GM18909 (cell line): ENCODE measurements at regions not wholly inside any gene's neighbourhood (a gene's known extent, or its start where the extent isn't known, plus 50 kb on each side); places are given as distances from the start of the nearest gene placed in this dataset.

ENCODE experiments used
- ATAC-seq: cut with Tn5 transposase; IDR thresholded peaks from one replicate; pipeline ENCODE4 v1.9.1; 2021; ENCODE audit warnings: mild to moderate bottlenecking; ENCODE audit not compliant: unreplicated experiment, poor library complexity

GRCh38 chr3:159208050-159208449, 406.2 kb downstream of the MFSD1 start:
- ATAC-seq, result no peak

GRCh38 chr3:159209459-159209858, 407.6 kb downstream of the MFSD1 start:
- no peak for ATAC-seq

GRCh38 chr3:159210336-159210735, 408.5 kb downstream of the MFSD1 start:
- ATAC-seq, result no peak

GRCh38 chr3:159216311-159216710, 414.5 kb downstream of the MFSD1 start:
- no peak for ATAC-seq

- ATAC-seq, result no peak
These were observed 417.4 kb downstream of the MFSD1 start for GRCh38 chr3:159219231-159219630.

- no peak for ATAC-seq
These were observed 419.5 kb downstream of the MFSD1 start for GRCh38 chr3:159221335-159221734.

GRCh38 chr3:159229116-159229680, 427.3 kb downstream of the MFSD1 start:
- no peak for ATAC-seq

GRCh38 chr3:159232966-159233365, 431.1 kb downstream of the MFSD1 start:
- no peak for ATAC-seq

- no peak for ATAC-seq
These were observed 431.9 kb downstream of the MFSD1 start for GRCh38 chr3:159233734-159234133.

GRCh38 chr3:159234306-159234705, 432.5 kb downstream of the MFSD1 start:
- ATAC-seq, result no peak

GRCh38 chr3:159236321-159236720, 434.5 kb downstream of the MFSD1 start:
- ATAC-seq, result no peak

GRCh38 chr3:159237226-159237625, 435.4 kb downstream of the MFSD1 start:
- no peak for ATAC-seq

GRCh38 chr3:159238646-159239045, 436.8 kb downstream of the MFSD1 start:
- no peak for ATAC-seq

- ATAC-seq, result no peak
These were observed 437.2 kb downstream of the MFSD1 start for GRCh38 chr3:159239059-159239458.

GRCh38 chr3:159244933-159245332, 443.1 kb downstream of the MFSD1 start:
- ATAC-seq, result no peak

- ATAC-seq, result no peak
These were observed 444.0 kb downstream of the MFSD1 start for GRCh38 chr3:159245871-159246270.

GRCh38 chr3:159246385-159246784, 444.5 kb downstream of the MFSD1 start:
- no peak for ATAC-seq

GRCh38 chr3:159249472-159250174, 447.8 kb downstream of the MFSD1 start:
- no peak for ATAC-seq

- ATAC-seq, result no peak
These were observed 449.1 kb downstream of the MFSD1 start for GRCh38 chr3:159250961-159251360.

- no peak for ATAC-seq
These were observed 450.4 kb downstream of the MFSD1 start for GRCh38 chr3:159252274-159252673.

- no peak for ATAC-seq
These were observed 451.0 kb downstream of the MFSD1 start for GRCh38 chr3:159252772-159253384.

- ATAC-seq, result no peak
These were observed 452.0 kb downstream of the MFSD1 start for GRCh38 chr3:159253860-159254259.
